ENCODE measurements at regions not wholly inside any gene's neighbourhood (a gene's known extent, or its start where the extent isn't known, plus 50 kb on each side); places are given as distances from the start of the nearest gene placed in this dataset.

- no peak overlapping the region for H2BK120ac ChIP-seq (ENCODE audit: low read depth, low read length, poor library complexity, severe bottlenecking)
- H3K56ac ChIP-seq (ENCODE audit: insufficient read length, low read depth, low read length): no peak overlapping the region
- no CpG with 5 or more reads among the region's 1 CpG for whole genome bisulfite sequencing (ENCODE audit: extremely low coverage, insufficient read length, low lambda C conversion rate)
- H3K4me3 Mint-ChIP-seq: no peak overlapping the region
- no peaks in the 10 kb centered on the region for H3K36me3 Mint-ChIP-seq (ENCODE audit: insufficient read depth in 1 of 3, low read depth in 3 of 3)
- no peak overlapping the region for H3K4ac ChIP-seq (ENCODE audit: low read depth, low read length)
- no peak overlapping the region for H2BK5ac ChIP-seq (ENCODE audit: insufficient read length, low read length)
- no peaks in the 10 kb centered on the region for H3K79me1 ChIP-seq (ENCODE audit: insufficient read depth, low read depth, low read length, poor library complexity, severe bottlenecking)
- no peak for DNase-seq
- no peaks in the 10 kb centered on the region for H3K79me2 ChIP-seq (ENCODE audit: insufficient read depth, low read length)
- no peak for TF ChIP-seq CTCF (conservative IDR thresholded peaks at IDR 0.05)
- H2BK12ac ChIP-seq (ENCODE audit: insufficient read length, low read depth, low read length): no peak overlapping the region
- no peak overlapping the region for H3K18ac ChIP-seq (ENCODE audit: insufficient read length, low read depth, low read length)
- H3K9me3 ChIP-seq (ENCODE audit: control insufficient read depth, low read depth, low read length): no peaks in the 10 kb centered on the region
- no peaks in the 10 kb centered on the region for H3K9me3 Mint-ChIP-seq
- H3K27ac Mint-ChIP-seq: no peak overlapping the region
- H3K9ac ChIP-seq (ENCODE audit: extremely low read depth, insufficient read length, low read length): no peak overlapping the region
- no peak overlapping the region for H2BK20ac ChIP-seq (ENCODE audit: low read depth, low read length, poor library complexity, severe bottlenecking)
- H3K4me2 ChIP-seq (ENCODE audit: insufficient read depth, insufficient read length, low read length): no peak overlapping the region
- H2AK5ac ChIP-seq (ENCODE audit: insufficient read length, low read length): no peak overlapping the region
- H3K27ac ChIP-seq (ENCODE audit: insufficient read length, low read depth, low read length): no peak overlapping the region
- H3K27me3 ChIP-seq (ENCODE audit: insufficient read depth, low read length): no peaks in the 10 kb centered on the region
- H4K5ac ChIP-seq (ENCODE audit: insufficient read length, low read depth, low read length): no peak overlapping the region
- no peaks in the 10 kb centered on the region for H3K27me3 Mint-ChIP-seq (ENCODE audit: low read depth)
- no peaks in the 10 kb centered on the region for H3K4me1 ChIP-seq (ENCODE audit: insufficient read depth, low read length)
- no peaks in the 10 kb centered on the region for H3K23me2 ChIP-seq (ENCODE audit: insufficient read length, low read depth, low read length, poor library complexity, severe bottlenecking)
- H4K20me1 ChIP-seq (ENCODE audit: control insufficient read depth, insufficient read depth, insufficient read length): no peaks in the 10 kb centered on the region
- no peak overlapping the region; the same call in 1 of the 2 replicates for H3K14ac ChIP-seq (ENCODE audit: insufficient read depth, low read length)
- no peak overlapping the region for H3K23ac ChIP-seq (ENCODE audit: insufficient read length, low read depth, low read length)
- no peak overlapping the region for H4K91ac ChIP-seq (ENCODE audit: insufficient read length, low read depth, low read length)
- H3T11ph ChIP-seq (ENCODE audit: low read length): no peak overlapping the region
- H2BK15ac ChIP-seq (ENCODE audit: low read depth, low read length): no peak overlapping the region
- H2AFZ ChIP-seq (ENCODE audit: low read length): no peak overlapping the region
- no peaks in the 10 kb centered on the region for H3K4me1 Mint-ChIP-seq
- no peak overlapping the region for H4K8ac ChIP-seq (replicated peaks; ENCODE audit: insufficient read length, low read depth, low read length)
Observed at GRCh38 chr9:79900754-79901153, 329.0 kb downstream of the TLE4 start.

All from H9 (cell line).